ENCODE measurements at regions not wholly inside any gene's neighbourhood (a gene's known extent, or its start where the extent isn't known, plus 50 kb on each side); places are given as distances from the start of the nearest gene placed in this dataset.

GRCh38 chr2:150282357-150282756 is 205.1 kb downstream of the RND3 start:
- TF ChIP-seq CTCF (IDR thresholded peaks at IDR 0.05) (no peak), POLR2A (IDR thresholded peaks at IDR 0.05) (no peak), POLR2AphosphoS5 (IDR thresholded peaks at IDR 0.05) (no peak)

Measured in stomach (tissue), 4 donors.